HepG2 (cell line): ENCODE measurements at regions not wholly inside any gene's neighbourhood (a gene's known extent, or its start where the extent isn't known, plus 50 kb on each side); places are given as distances from the start of the nearest gene placed in this dataset.

Experiments used
- ATAC-seq: fragments of 200-7000 bp; cut with Tn5 transposase; 3 replicates; pipeline ENCODE4 v1.9.1; 2020; ENCODE audit warnings: mild to moderate bottlenecking, moderate library complexity
- BruUV-seq: library from RNA; stranded (reverse); fragments of 400-500 nt; replicated peaks from 2 replicates; lab custom pipeline; 2021; lab: Mats Ljungman, UMichigan
- CTCF ChIA-PET: fragments of 300-600 bp; formaldehyde crosslinking; extraction: SDS; loops from one replicate; lab custom pipeline; 2021; ENCODE audit warnings: low total read pairs, inconsistent platforms, low intra/inter-chr PET ratio; lab: Yijun Ruan, JAX
- POLR2A ChIA-PET: fragments of 350-600 bp; sonication (Branson Sonifier 250); formaldehyde crosslinking; loops from one replicate; lab custom pipeline; 2020; ENCODE audit warnings: antibody characterized with exemption, inconsistent platforms; lab: Yijun Ruan, JAX
- DNase-seq: peaks from one replicate; pipeline ENCODE4 v3.0.0-alpha.2; 2015; ENCODE audit warnings: low spot score
- FAIRE-seq: peaks from 3 replicates; lab custom pipeline; 2011; peaks lifted over from hg19 to GRCh38; lab: Jason Lieb, UNC
- H2AFZ ChIP-seq: one replicate; pipeline ENCODE4 v1.6.1; 2011; ENCODE audit warnings: low read length, inconsistent platforms
- H3K27ac ChIP-seq: fragments of 300-600 bp; 3 replicates; pipeline ENCODE4 v1.8.0; 2011; ENCODE audit warnings: mixed run types, mild to moderate bottlenecking, mixed read lengths, low read length, inconsistent platforms; ENCODE audit not compliant: insufficient read depth; ENCODE audit errors: extremely low read length
- H3K27me3 ChIP-seq, 2 experiments: fragments of 200-600 bp in 1 of 2; 2 replicates in 1 of 2; 3 replicates in 1 of 2; pipeline versions ENCODE4 v1.6.0 to v1.8.0; 2011; ENCODE audit warnings: low read length in 2 of 2, mild to moderate bottlenecking in 2 of 2, moderate library complexity in 2 of 2, inconsistent platforms in 1 of 2; ENCODE audit not compliant: insufficient read depth in 2 of 2, control insufficient read depth in 1 of 2
- H3K36me3 ChIP-seq, 2 experiments: fragments of 200-600 bp in 1 of 2; replicated peaks in 1 of 2; 2 replicates in 1 of 2; 3 replicates in 1 of 2; pipeline versions ENCODE4 v1.5.1 to v1.8.0; 2011; ENCODE audit warnings: low read length in 2 of 2, inconsistent platforms in 1 of 2; ENCODE audit not compliant: insufficient read depth in 2 of 2, control insufficient read depth in 1 of 2
- H3K4me1 ChIP-seq: 2 replicates; pipeline ENCODE4 v1.5.1; 2012; ENCODE audit warnings: low read length, inconsistent platforms; ENCODE audit not compliant: insufficient read depth
- H3K4me2 ChIP-seq: 2 replicates; pipeline ENCODE4 v1.6.0; 2011; ENCODE audit warnings: low read depth, low read length, inconsistent platforms
- H3K4me3 ChIP-seq, 3 experiments: fragments of 200-600 bp in 1 of 3; sonication (generic), shearing (Covaris generic) in 1 of 3; replicated peaks in 1 of 3; 2 replicates each; pipeline ENCODE4 v1.5.1; 2011 to 2016; ENCODE audit warnings: low read length in 3 of 3, inconsistent platforms in 2 of 3, low read depth in 2 of 3, mild to moderate bottlenecking in 2 of 3, control low read depth in 1 of 3, mixed read lengths in 1 of 3; ENCODE audit not compliant: insufficient read depth in 1 of 3
- H3K79me2 ChIP-seq: one replicate; pipeline ENCODE4 v1.6.1; 2011; ENCODE audit warnings: low read length, inconsistent platforms; ENCODE audit not compliant: insufficient read depth
- H3K9ac ChIP-seq: 2 replicates; pipeline ENCODE4 v1.6.0; 2011; ENCODE audit warnings: mild to moderate bottlenecking, low read depth, low read length, inconsistent platforms; ENCODE audit not compliant: insufficient read depth
- H3K9me3 ChIP-seq: 2 replicates; pipeline ENCODE4 v1.5.1; 2012; ENCODE audit warnings: mild to moderate bottlenecking, low read length
- H4K20me1 ChIP-seq: 2 replicates; pipeline ENCODE4 v1.6.0; 2011; ENCODE audit warnings: inconsistent platforms, mild to moderate bottlenecking, low read length, moderate library complexity; ENCODE audit not compliant: insufficient read depth
- HMG20A ChIP-seq: IDR thresholded peaks from 2 replicates; pipeline ENCODE4 v1.6.1; 2016; ENCODE audit warnings: borderline replicate concordance
- JUND ChIP-seq: sonication (generic); formaldehyde crosslinking; IDR thresholded peaks from 2 replicates; pipeline ENCODE4 v1.8.0; 2022; ENCODE audit warnings: mild to moderate bottlenecking, missing genetic modification reagents
- PRDM10 ChIP-seq: sonication (generic); formaldehyde crosslinking; IDR thresholded peaks from 2 replicates; pipeline ENCODE4 v1.4.0; 2020; ENCODE audit warnings: low read depth, missing genetic modification reagents
- SOX5 ChIP-seq: IDR thresholded peaks from 2 replicates; pipeline ENCODE4 v1.6.1; 2016; ENCODE audit warnings: borderline replicate concordance
- SP4 ChIP-seq: sonication (generic); formaldehyde crosslinking; IDR thresholded peaks from 2 replicates; pipeline ENCODE4 v1.8.1; 2023; ENCODE audit warnings: mild to moderate bottlenecking, missing genetic modification reagents
- ZNF430 ChIP-seq: sonication (generic); formaldehyde crosslinking; IDR thresholded peaks from 2 replicates; pipeline ENCODE4 v1.9.0; 2021; ENCODE audit warnings: mild to moderate bottlenecking, missing genetic modification reagents
- ZNF615 ChIP-seq: sonication (generic); formaldehyde crosslinking; IDR thresholded peaks from 2 replicates; pipeline ENCODE4 v1.5.0; 2020; ENCODE audit warnings: mild to moderate bottlenecking, missing genetic modification reagents, borderline replicate concordance
- ZNF704 ChIP-seq: sonication (generic); formaldehyde crosslinking; IDR thresholded peaks from 2 replicates; pipeline ENCODE4 v1.8.1; 2023; ENCODE audit warnings: mild to moderate bottlenecking, inconsistent platforms, moderate library complexity, missing genetic modification reagents, borderline replicate concordance
- WGBS: methylation state at CpG from one replicate; pipeline ENCODE4 v1.1.6; 2017; ENCODE audit warnings: low lambda C conversion rate; 5-methylcytosine and 5-hydroxymethylcytosine counted together
- in situ Hi-C: cut with HindIII; loops from 2 replicates; pipeline ENCODE4 v1.10.0; 2017; ENCODE audit warnings: low pct_unique_long_range_greater_than_20kb; ENCODE audit not compliant: extremely low pct_ligation_motif_present
- intact Hi-C: fragments of 100-400 bp; cut with micrococcal nuclease; formaldehyde crosslinking; loops from one replicate; pipeline ENCODE4 v1.10.0; 2022; ENCODE audit not compliant: unreplicated experiment

GRCh38 chr3:69687641-69688040, 51.6 kb upstream of the MITF start:
- no peak overlapping the region for H3K4me3 ChIP-seq
- BruUV-seq = no TSS peak
- DNase-seq = no peak
- H3K9ac ChIP-seq = no peak overlapping the region
- no peak for FAIRE-seq
- no peak overlapping the region for H3K4me2 ChIP-seq
- no peak overlapping the region for H3K27ac ChIP-seq
- H4K20me1 ChIP-seq = no peaks in the 10 kb centered on the region
- 50% methylated on average over 5 of the region's 5 CpGs for whole genome bisulfite sequencing
- H3K36me3 ChIP-seq = no peaks in the 10 kb centered on the region
- no peak for ATAC-seq
- ChIA-PET POLR2A (no interaction called here), CTCF (no interaction called here)
- no peak overlapping the region for H2AFZ ChIP-seq
- H3K4me1 ChIP-seq = no peaks in the 10 kb centered on the region
- in situ Hi-C loops (no loop called here), intact Hi-C loops (no loop called here)
- H3K9me3 ChIP-seq = no peaks in the 10 kb centered on the region
- H3K27me3 ChIP-seq = no peaks in the 10 kb centered on the region; a peak in 1 of 5 replicates
- no peak for TF ChIP-seq JUND (CRISPR knock-in tag)
- no peak for TF ChIP-seq SOX5
- TF ChIP-seq ZNF430 (CRISPR knock-in tag) = no peak
- TF ChIP-seq HMG20A (CRISPR knock-in tag) = no peak
- TF ChIP-seq PRDM10 (CRISPR knock-in tag) = no peak
- no peak for TF ChIP-seq ZNF615 (CRISPR knock-in tag)
- no peak for TF ChIP-seq ZNF704 (CRISPR knock-in tag)
- TF ChIP-seq SP4 (CRISPR knock-in tag) = no peak
- H3K79me2 ChIP-seq = no peaks in the 10 kb centered on the region
